IMR-90 (cell line): ENCODE measurements at regions not wholly inside any gene's neighbourhood (a gene's known extent, or its start where the extent isn't known, plus 50 kb on each side); places are given as distances from the start of the nearest gene placed in this dataset.

Source experiments
- ATAC-seq: fragments of 200-7000 bp; cut with Tn5 transposase; 2 replicates; pipeline ENCODE4 v1.9.1; 2020; ENCODE audit warnings: low read depth, mild to moderate bottlenecking, moderate library complexity
- BruUV-seq: library from RNA; stranded (reverse); fragments of 400-500 nt; replicated peaks from 2 replicates; lab custom pipeline; 2021; lab: Mats Ljungman, UMichigan
- CTCF ChIA-PET: fragments of 300-600 bp; formaldehyde crosslinking; extraction: SDS; loops from one replicate; lab custom pipeline; 2021; ENCODE audit warnings: antibody characterized with exemption; lab: Yijun Ruan, JAX
- POLR2A ChIA-PET: fragments of 300-600 bp; sonication (Branson Sonifier 250); formaldehyde crosslinking; loops from one replicate; lab custom pipeline; 2022; ENCODE audit warnings: antibody characterized with exemption; ENCODE audit not compliant: unreplicated experiment; lab: Charles Lee
- DNase-seq: peaks from one replicate; pipeline ENCODE4 v3.0.0; 2013
- H2AFZ ChIP-seq: replicated peaks from 2 replicates; pipeline ENCODE3; 2013; ENCODE audit warnings: low read length, mild to moderate bottlenecking; ENCODE audit not compliant: poor library complexity
- H2AK5ac ChIP-seq: 2 replicates; pipeline ENCODE4 v1.6.1; 2013; ENCODE audit warnings: low read depth, low read length, inconsistent platforms
- H2AK9ac ChIP-seq: replicated peaks from 2 replicates; pipeline ENCODE3; 2013; ENCODE audit warnings: mild to moderate bottlenecking, low read depth, low read length, moderate library complexity; ENCODE audit not compliant: poor library complexity
- H2BK120ac ChIP-seq: 2 replicates; pipeline ENCODE4 v1.6.1; 2013; ENCODE audit warnings: low read depth, low read length, inconsistent platforms
- H2BK15ac ChIP-seq: 3 replicates; pipeline ENCODE4 v1.6.1; 2013; ENCODE audit warnings: low read depth, low read length, inconsistent platforms
- H2BK20ac ChIP-seq: 2 replicates; pipeline ENCODE4 v1.6.1; 2013; ENCODE audit warnings: low read depth, mild to moderate bottlenecking, inconsistent platforms, low read length, moderate library complexity
- H2BK5ac ChIP-seq: 2 replicates; pipeline ENCODE4 v1.6.1; 2013; ENCODE audit warnings: mild to moderate bottlenecking, low read depth, low read length, inconsistent platforms; ENCODE audit not compliant: poor library complexity, severe bottlenecking
- H3K14ac ChIP-seq: replicated peaks from 2 replicates; pipeline ENCODE4 v1.6.1; 2013; ENCODE audit warnings: low read depth, low read length, inconsistent platforms
- H3K18ac ChIP-seq: 2 replicates; pipeline ENCODE4 v1.6.1; 2013; ENCODE audit warnings: low read depth, low read length, control low read depth
- H3K23ac ChIP-seq: 2 replicates; pipeline ENCODE4 v1.6.1; 2013; ENCODE audit warnings: low read depth, low read length, inconsistent platforms
- H3K27ac ChIP-seq: 2 replicates; pipeline ENCODE4 v1.5.1; 2013; ENCODE audit warnings: mild to moderate bottlenecking, control low read depth, low read length; ENCODE audit not compliant: insufficient read depth
- H3K27me3 ChIP-seq: 2 replicates; pipeline ENCODE4 v1.6.1; 2013; ENCODE audit warnings: low read length; ENCODE audit not compliant: control insufficient read depth, insufficient read depth
- H3K36me3 ChIP-seq: 2 replicates; pipeline ENCODE4 v1.6.1; 2013; ENCODE audit warnings: low read length, mixed read lengths; ENCODE audit not compliant: control insufficient read depth, insufficient read depth
- H3K4ac ChIP-seq: 2 replicates; pipeline ENCODE4 v1.6.1; 2013; ENCODE audit warnings: low read depth, low read length, inconsistent platforms
- H3K4me1 ChIP-seq: 2 replicates; pipeline ENCODE4 v1.6.1; 2013; ENCODE audit warnings: low read length, mixed read lengths; ENCODE audit not compliant: control insufficient read depth, insufficient read depth
- H3K4me2 ChIP-seq: 2 replicates; pipeline ENCODE4 v1.6.1; 2013; ENCODE audit warnings: low read depth, mild to moderate bottlenecking, control low read depth, low read length, moderate library complexity
- H3K4me3 ChIP-seq: 2 replicates; pipeline ENCODE4 v1.5.1; 2013; ENCODE audit warnings: low read depth, mild to moderate bottlenecking, control low read depth, low read length, moderate library complexity; ENCODE audit not compliant: insufficient read depth
- H3K56ac ChIP-seq: 2 replicates; pipeline ENCODE4 v1.6.1; 2013; ENCODE audit warnings: low read length, inconsistent platforms; ENCODE audit not compliant: insufficient read depth; ENCODE audit errors: extremely low read depth
- H3K79me1 ChIP-seq, 2 experiments: 2 replicates each; pipeline ENCODE4 v1.6.1; 2013; ENCODE audit warnings: low read length in 2 of 2, inconsistent platforms in 1 of 2, low read depth in 1 of 2
- H3K9ac ChIP-seq: 2 replicates; pipeline ENCODE4 v1.6.1; 2013; ENCODE audit warnings: low read depth, low read length, control low read depth
- H3K9me1 ChIP-seq: 2 replicates; pipeline ENCODE4 v1.6.1; 2013; ENCODE audit warnings: low read length, inconsistent platforms; ENCODE audit not compliant: insufficient read depth
- H3K9me3 ChIP-seq: 2 replicates; pipeline ENCODE4 v1.6.1; 2013; ENCODE audit warnings: low read length; ENCODE audit not compliant: control insufficient read depth, insufficient read depth
- H4K20me1 ChIP-seq: 2 replicates; pipeline ENCODE4 v1.6.1; 2013; ENCODE audit warnings: low read length, inconsistent platforms; ENCODE audit not compliant: insufficient read depth
- H4K5ac ChIP-seq: 2 replicates; pipeline ENCODE4 v1.6.1; 2013; ENCODE audit warnings: mild to moderate bottlenecking, low read depth, low read length, control low read depth
- H4K8ac ChIP-seq, 2 experiments: 2 replicates each; pipeline ENCODE4 v1.6.1; 2013; ENCODE audit warnings: low read depth in 2 of 2, low read length in 2 of 2, control low read depth in 1 of 2, inconsistent platforms in 1 of 2
- H4K91ac ChIP-seq: 2 replicates; pipeline ENCODE4 v1.6.1; 2013; ENCODE audit warnings: low read depth, low read length, inconsistent platforms; ENCODE audit not compliant: insufficient read depth
- BHLHE40 ChIP-seq: fragments of 150-350 bp; IDR thresholded peaks from 2 replicates; pipeline ENCODE4 v1.6.1; 2016; ENCODE audit warnings: mild to moderate bottlenecking, low read depth, low read length
- CTCF ChIP-seq: conservative IDR thresholded peaks from 2 replicates; pipeline ENCODE4 v1.5.1; 2012; ENCODE audit warnings: mild to moderate bottlenecking, low read depth, low read length, improper control_type of control experiment
- MAZ ChIP-seq: IDR thresholded peaks from 2 replicates; pipeline ENCODE4 v1.6.1; 2012; ENCODE audit warnings: low read depth, mild to moderate bottlenecking, low read length, improper control_type of control experiment, moderate library complexity, borderline replicate concordance
- MXI1 ChIP-seq: IDR thresholded peaks from 2 replicates; pipeline ENCODE4 v1.6.1; 2012; ENCODE audit warnings: low read depth, mild to moderate bottlenecking, low read length, moderate library complexity, borderline replicate concordance
- NFE2L2 ChIP-seq: fragments of 150-350 bp; IDR thresholded peaks from 2 replicates; pipeline ENCODE4 v1.6.1; 2016; ENCODE audit warnings: low read depth, mild to moderate bottlenecking, low read length
- RAD21 ChIP-seq: IDR thresholded peaks from 2 replicates; pipeline ENCODE4 v1.6.1; 2012; ENCODE audit warnings: low read length, improper control_type of control experiment
- RFX5 ChIP-seq: IDR thresholded peaks from 2 replicates; pipeline ENCODE4 v1.8.0; 2012; ENCODE audit warnings: low read depth, mild to moderate bottlenecking, low read length, moderate library complexity
- SMC3 ChIP-seq: fragments of 150-350 bp; IDR thresholded peaks from 2 replicates; pipeline ENCODE4 v1.6.1; 2016; ENCODE audit warnings: low read depth, mild to moderate bottlenecking, antibody characterized with exemption, low read length, moderate library complexity
- WGBS, 2 experiments: methylation state at CpG; one replicate each; pipeline versions ENCODE4 v1.1.5 to v1.1.7; 2013; ENCODE audit warnings: missing lambda C conversion rate in 2 of 2; ENCODE audit not compliant: insufficient read length in 1 of 2; ENCODE audit errors: extremely low coverage in 2 of 2; 5-methylcytosine and 5-hydroxymethylcytosine counted together
- dilution Hi-C: fragments of 300-500 bp; cut with HindIII; formaldehyde crosslinking; loops from one replicate; pipeline ENCODE4 v1.14.3; 2018; ENCODE audit warnings: low sequenced_read_pairs; ENCODE audit not compliant: unreplicated experiment
- in situ Hi-C: fragments of 300-500 bp; cut with MboI; formaldehyde crosslinking; loops from 3 replicates; pipeline ENCODE4 v1.14.3; 2019; ENCODE audit warnings: low sequenced_read_pairs, inconsistent platforms, mixed read lengths
- intact Hi-C: fragments of 100-400 bp; cut with micrococcal nuclease; formaldehyde crosslinking; loops from 2 replicates; pipeline ENCODE4 v1.10.0; 2022
- TF ChIP-seq, protein P1 (sequence below): fragments of 150-350 bp; IDR thresholded peaks from 2 replicates; pipeline ENCODE4 v1.6.1; 2016; ENCODE audit warnings: low read depth, mild to moderate bottlenecking, low read length, moderate library complexity, borderline replicate concordance

DNA sequence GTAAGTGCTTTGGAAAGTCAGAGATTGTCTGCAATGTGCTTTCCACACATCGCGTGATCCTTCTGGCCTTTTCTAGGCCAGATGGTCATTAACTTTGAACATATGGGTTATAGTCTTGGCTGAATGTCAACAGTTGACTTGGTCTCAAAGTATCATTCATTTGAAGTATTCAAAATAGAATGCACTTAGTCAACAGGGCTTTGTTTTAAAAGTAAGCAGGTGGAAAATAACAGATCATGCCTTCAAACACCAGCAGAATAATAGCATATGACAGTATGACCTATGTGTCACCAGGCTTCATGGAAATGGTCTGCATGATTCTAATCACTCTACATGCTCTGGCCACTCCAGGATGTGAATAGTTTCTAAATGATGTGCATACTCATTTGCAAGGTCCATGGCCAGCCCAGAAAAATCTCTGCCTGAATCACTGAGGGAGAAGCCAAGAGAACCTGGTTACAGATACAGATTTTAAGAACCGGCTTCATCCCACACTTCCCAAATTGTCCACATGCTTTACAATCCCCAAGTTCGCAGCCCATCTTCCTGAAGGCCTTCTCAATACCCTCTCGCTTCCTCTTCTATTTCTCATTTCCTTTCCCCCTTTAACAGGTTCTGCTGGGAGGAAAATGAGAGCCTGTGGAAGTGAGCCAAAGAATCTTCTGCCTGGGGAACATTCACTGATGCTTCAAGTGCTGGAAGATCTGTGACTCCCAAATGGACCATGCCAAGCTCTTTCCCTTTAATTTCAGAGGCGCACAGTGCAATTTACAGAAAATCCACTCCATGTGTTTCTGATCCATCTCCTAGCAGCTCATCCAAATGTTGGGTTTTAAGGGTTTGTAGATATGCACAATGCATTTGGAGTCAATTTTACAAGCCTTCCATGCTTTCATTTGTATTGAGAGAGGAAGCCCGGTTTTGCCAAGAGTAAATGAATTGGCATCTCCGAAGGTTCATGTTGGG is 122.8 kb upstream of the GDF10 start:
- Histone ChIP-seq H3K9me1 (peaks cover 11% of the 10 kb centered on the region), H4K20me1 (no peaks in the 10 kb centered on the region), H4K8ac (no peak overlapping the region), H4K5ac (no peak overlapping the region; the same call in 1 of the 2 replicates), H4K91ac (0 out of 2 replicates have a peak overlapping the region, but pooled peaks have one; percentile 5), H3K23ac (no peak overlapping the region), H3K4ac (no peak overlapping the region), H3K9ac (no peak overlapping the region), H3K4me1 (peaks cover 12% of the 10 kb centered on the region), H3K27me3 (no peaks in the 10 kb centered on the region; the same call in 1 of the 2 replicates), H3K27ac (peak overlapping the region; percentile 9; the same call in 1 of the 2 replicates), H2BK120ac (0 out of 2 replicates have a peak overlapping the region, but pooled peaks have one; percentile 4), H2BK20ac (no peak overlapping the region), H3K79me1 (no peaks in the 10 kb centered on the region), H2BK15ac (peak overlapping the region; percentile 11; the same call in 1 of the 3 replicates), H3K4me3 (no peak overlapping the region), H3K14ac (0 out of 2 replicates have a peak overlapping the region, but pooled peaks have one; percentile 72), H3K36me3 (no peaks in the 10 kb centered on the region), H2BK5ac (no peak overlapping the region), H3K9me3 (no peaks in the 10 kb centered on the region), H3K18ac (peak overlapping the region; percentile 1; the same call in 1 of the 2 replicates), H2AK9ac (no peak overlapping the region), H3K4me2 (no peak overlapping the region), H2AK5ac (0 out of 2 replicates have a peak overlapping the region, but pooled peaks have one; percentile 37), H3K56ac (no peak overlapping the region), H2AFZ (no peak overlapping the region)
- peak; percentile 84 for ATAC-seq
- BruUV-seq = no TSS peak
- DNase-seq = peak; percentile 79
- CTCF ChIA-PET = no interaction called here
- no peak for TF ChIP-seq CTCF
- TF ChIP-seq RFX5 = no peak
- TF ChIP-seq, protein P1, sequence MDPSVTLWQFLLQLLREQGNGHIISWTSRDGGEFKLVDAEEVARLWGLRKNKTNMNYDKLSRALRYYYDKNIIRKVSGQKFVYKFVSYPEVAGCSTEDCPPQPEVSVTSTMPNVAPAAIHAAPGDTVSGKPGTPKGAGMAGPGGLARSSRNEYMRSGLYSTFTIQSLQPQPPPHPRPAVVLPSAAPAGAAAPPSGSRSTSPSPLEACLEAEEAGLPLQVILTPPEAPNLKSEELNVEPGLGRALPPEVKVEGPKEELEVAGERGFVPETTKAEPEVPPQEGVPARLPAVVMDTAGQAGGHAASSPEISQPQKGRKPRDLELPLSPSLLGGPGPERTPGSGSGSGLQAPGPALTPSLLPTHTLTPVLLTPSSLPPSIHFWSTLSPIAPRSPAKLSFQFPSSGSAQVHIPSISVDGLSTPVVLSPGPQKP = no peak
- no peak for TF ChIP-seq SMC3
- no peak for TF ChIP-seq MAZ
- no peak for TF ChIP-seq RAD21
- no peak for TF ChIP-seq NFE2L2
- no peak for TF ChIP-seq BHLHE40
- no peak for TF ChIP-seq MXI1
- dilution Hi-C loops = no loop called here
- in situ Hi-C loops = no loop called here
- 60% methylated on average over 2 of the region's 8 CpGs; no CpG with 5 or more reads in 1 of the 2 experiments for WGBS, 2 experiments
- POLR2A ChIA-PET = interaction anchor here (0.6 kb wide), 1 partner anchor 10 kb away, joined by 3 read pairs; no protein-coding TSS in a partner anchor
- intact Hi-C loops = no loop called here
